Psoas muscle (tissue), 7 donors: ENCODE measurements at regions not wholly inside any gene's neighbourhood (a gene's known extent, or its start where the extent isn't known, plus 50 kb on each side); places are given as distances from the start of the nearest gene placed in this dataset.

Source experiments
- ATAC-seq, 4 donors: fragments of 200-7000 bp; cut with Tn5 transposase; one replicate each; pipeline ENCODE4 v1.9.1; 2020; ENCODE audit warnings: moderate library complexity in 3 of 4, mild to moderate bottlenecking in 2 of 4
- DNase-seq, 2 donors: peaks; one replicate each; pipeline ENCODE4 v3.0.0-alpha.2; 2020
- H3K27ac ChIP-seq: fragments of 200-600 bp; one replicate; pipeline ENCODE4 v1.8.0; 2022
- H3K27me3 ChIP-seq, 3 donors: fragments of 200-600 bp in 1 of 3; one replicate each; pipeline versions ENCODE4 v1.6.1 to v1.8.0; 2013 to 2022; ENCODE audit warnings: low read length in 2 of 3, mild to moderate bottlenecking in 2 of 3, moderate library complexity in 1 of 3; ENCODE audit not compliant: insufficient read depth in 3 of 3
- H3K36me3 ChIP-seq, 2 donors: fragments of 200-600 bp in 1 of 2; one replicate each; pipeline versions ENCODE4 v1.6.1 to v1.8.0; 2013 to 2022; ENCODE audit warnings: low read depth in 1 of 2, mild to moderate bottlenecking in 1 of 2, moderate library complexity in 1 of 2; ENCODE audit not compliant: insufficient read depth in 1 of 2
- H3K4me1 ChIP-seq: fragments of 200-600 bp; one replicate; pipeline ENCODE4 v1.8.0; 2022
- H3K4me3 ChIP-seq: fragments of 200-600 bp; one replicate; pipeline ENCODE4 v1.8.0; 2022; ENCODE audit warnings: mild to moderate bottlenecking
- H3K9me3 ChIP-seq: fragments of 200-600 bp; one replicate; pipeline ENCODE4 v1.8.0; 2022
- CTCF ChIP-seq: fragments of 200-600 bp; IDR thresholded peaks from one replicate; pipeline ENCODE4 v1.8.0; 2022; ENCODE audit warnings: antibody characterized with exemption
- WGBS, 3 donors: extraction: QIAGEN DNeasy Blood & Tissue Kit; methylation state at CpG; one replicate each; pipeline versions ENCODE4 v1.1.6 to v1.1.7; 2013; 5-methylcytosine and 5-hydroxymethylcytosine counted together
- intact Hi-C, 2 donors: fragments of 100-400 bp; cut with DNase I; formaldehyde crosslinking; loops; one replicate each; pipeline versions ENCODE4 v1.11.0 to v1.14.2; 2022
- donor health status: healthy with polysubstance abuse.
- donor health status: DM: no; HTN: no; CAD: no; lungs with moderate emphysema.
- donor health status: Bipolar disorder and iron deficiency.
- donor health status: healthy.
- donor health status: DM: yes; HTN: yes; CAD: no.
- donor health status: DM: no; HTN: no; CAD: no.
- donor health status: DM: yes; HTN: yes; CAD: no.

GRCh38 chr4:143085659-143086058 is 99.1 kb upstream of the USP38 start:
- H3K4me1 ChIP-seq, result no peaks in the 10 kb centered on the region
- H3K9me3 ChIP-seq, result no peaks in the 10 kb centered on the region
- H3K27me3 ChIP-seq, result no peaks in the 10 kb centered on the region
- no peak overlapping the region for H3K27ac ChIP-seq
- intact Hi-C loops, result no loop called here
- no peak overlapping the region for H3K4me3 ChIP-seq
- DNase-seq (no peak), ATAC-seq (no peak)
- no peak for TF ChIP-seq CTCF
- H3K36me3 ChIP-seq, result no peaks in the 10 kb centered on the region

GRCh38 chr4:143089291-143089690 is 95.4 kb upstream of the USP38 start:
- Histone ChIP-seq H3K27ac (no peak overlapping the region), H3K36me3 (no peaks in the 10 kb centered on the region), H3K4me3 (no peak overlapping the region), H3K27me3 (no peaks in the 10 kb centered on the region), H3K4me1 (no peaks in the 10 kb centered on the region), H3K9me3 (no peaks in the 10 kb centered on the region)
- no peak for TF ChIP-seq CTCF
- DNase-seq, result no peak
- intact Hi-C loops, result no loop called here
- no peak for ATAC-seq

- Histone ChIP-seq H3K4me3 (no peak overlapping the region), H3K9me3 (no peaks in the 10 kb centered on the region), H3K27ac (no peak overlapping the region), H3K27me3 (no peaks in the 10 kb centered on the region), H3K36me3 (no peaks in the 10 kb centered on the region), H3K4me1 (no peaks in the 10 kb centered on the region)
- intact Hi-C loops, result no loop called here
- no peak for DNase-seq
- no peak for ATAC-seq
- no peak for TF ChIP-seq CTCF
Measured at GRCh38 chr4:143089847-143090246, 94.9 kb upstream of the USP38 start.

GRCh38 chr4:143091862-143092261 is 92.9 kb upstream of the USP38 start:
- no peak for TF ChIP-seq CTCF
- no peaks in the 10 kb centered on the region for H3K27me3 ChIP-seq
- intact Hi-C loops, result no loop called here
- no peaks in the 10 kb centered on the region for H3K36me3 ChIP-seq
- no peak for ATAC-seq
- no peak overlapping the region for H3K27ac ChIP-seq
- no peak overlapping the region for H3K4me3 ChIP-seq
- H3K9me3 ChIP-seq, result no peaks in the 10 kb centered on the region
- DNase-seq, result no peak
- WGBS, 3 donors, result 72 to 79% (median 77%) methylated on average over 2 of the region's 2 CpGs
- H3K4me1 ChIP-seq, result no peaks in the 10 kb centered on the region

GRCh38 chr4:143095447-143095846 is 89.3 kb upstream of the USP38 start:
- intact Hi-C loops, result no loop called here
- DNase-seq (no peak), ATAC-seq (no peak)
- Histone ChIP-seq H3K36me3 (no peaks in the 10 kb centered on the region), H3K9me3 (no peaks in the 10 kb centered on the region), H3K27ac (no peak overlapping the region), H3K4me1 (no peaks in the 10 kb centered on the region), H3K27me3 (no peaks in the 10 kb centered on the region), H3K4me3 (no peak overlapping the region)
- no peak for TF ChIP-seq CTCF
- 77 to 93% (median 88%) methylated on average over 1 of the region's 1 CpG for WGBS, 3 donors
